ENCODE measurements at regions not wholly inside any gene's neighbourhood (a gene's known extent, or its start where the extent isn't known, plus 50 kb on each side); places are given as distances from the start of the nearest gene placed in this dataset.

DNA sequence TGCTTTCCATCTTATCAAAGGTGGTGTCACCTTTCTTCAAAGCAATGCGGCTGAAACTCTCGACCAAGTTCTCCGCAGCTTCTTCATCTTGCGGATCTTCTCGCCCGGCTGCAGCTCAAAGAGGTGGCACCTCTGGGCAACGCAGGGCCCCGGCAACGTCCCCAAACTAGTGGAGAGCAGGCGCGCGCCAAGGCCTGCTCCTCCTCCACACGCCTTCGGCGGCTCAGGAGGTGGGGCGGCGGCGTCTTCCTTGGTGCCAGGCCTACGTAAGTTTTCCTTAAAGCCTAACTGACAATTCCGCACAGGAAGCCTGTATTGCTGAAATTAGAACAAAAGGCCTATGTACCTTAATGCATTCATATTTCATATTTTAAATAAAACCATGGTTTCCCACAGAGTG, 112.0 kb downstream of the TMX1 start:
- no peaks in the 10 kb centered on the region for H3K36me3 ChIP-seq
- H3K9me3 ChIP-seq, result peaks cover 0 to 2% (median 0%) of the 10 kb centered on the region in 12 donors
- no peak for DNase-seq
- WGBS, 4 donors, result 91 to 94% (median 94%) methylated on average over 20 of the region's 20 CpGs
- H3K4me1 ChIP-seq, result no peaks in the 10 kb centered on the region
- H3K4me3 ChIP-seq, result no peak overlapping the region
- H3K27me3 ChIP-seq, result no peaks in the 10 kb centered on the region
- no peak for ATAC-seq
- no peak overlapping the region for H3K27ac ChIP-seq
- TF ChIP-seq POLR2A (IDR thresholded peaks at IDR 0.05), result no peak
- TF ChIP-seq, protein P1, sequence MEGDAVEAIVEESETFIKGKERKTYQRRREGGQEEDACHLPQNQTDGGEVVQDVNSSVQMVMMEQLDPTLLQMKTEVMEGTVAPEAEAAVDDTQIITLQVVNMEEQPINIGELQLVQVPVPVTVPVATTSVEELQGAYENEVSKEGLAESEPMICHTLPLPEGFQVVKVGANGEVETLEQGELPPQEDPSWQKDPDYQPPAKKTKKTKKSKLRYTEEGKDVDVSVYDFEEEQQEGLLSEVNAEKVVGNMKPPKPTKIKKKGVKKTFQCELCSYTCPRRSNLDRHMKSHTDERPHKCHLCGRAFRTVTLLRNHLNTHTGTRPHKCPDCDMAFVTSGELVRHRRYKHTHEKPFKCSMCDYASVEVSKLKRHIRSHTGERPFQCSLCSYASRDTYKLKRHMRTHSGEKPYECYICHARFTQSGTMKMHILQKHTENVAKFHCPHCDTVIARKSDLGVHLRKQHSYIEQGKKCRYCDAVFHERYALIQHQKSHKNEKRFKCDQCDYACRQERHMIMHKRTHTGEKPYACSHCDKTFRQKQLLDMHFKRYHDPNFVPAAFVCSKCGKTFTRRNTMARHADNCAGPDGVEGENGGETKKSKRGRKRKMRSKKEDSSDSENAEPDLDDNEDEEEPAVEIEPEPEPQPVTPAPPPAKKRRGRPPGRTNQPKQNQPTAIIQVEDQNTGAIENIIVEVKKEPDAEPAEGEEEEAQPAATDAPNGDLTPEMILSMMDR (IDR thresholded peaks at IDR 0.05), result no peak
- intact Hi-C loops (cut with DNase I), result no loop called here

DNA sequence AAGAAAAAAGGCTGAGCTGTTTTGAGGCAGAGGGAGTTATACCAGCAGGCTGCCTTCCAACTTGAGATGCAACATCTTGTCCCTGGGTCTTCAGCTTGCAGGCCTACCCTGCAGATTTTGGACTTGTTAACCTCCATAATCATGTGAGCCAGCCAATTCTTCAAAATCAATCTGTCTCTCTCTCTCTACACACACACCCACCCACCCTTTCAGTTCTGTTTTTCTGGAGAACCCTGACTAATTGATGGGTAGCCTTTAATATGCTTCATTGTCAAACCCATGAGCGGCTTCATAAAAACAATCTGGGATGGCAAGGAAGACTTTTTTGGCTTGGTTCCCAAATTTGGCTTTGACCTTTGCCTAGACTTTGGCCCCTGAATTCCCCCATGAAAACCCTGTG, 113.9 kb downstream of the TMX1 start:
- ATAC-seq (no peak), DNase-seq (no peak)
- TF ChIP-seq POLR2A (IDR thresholded peaks at IDR 0.05), result no peak
- TF ChIP-seq, protein P1 (IDR thresholded peaks at IDR 0.05), result no peak
- Histone ChIP-seq H3K36me3 (no peaks in the 10 kb centered on the region), H3K9me3 (no peaks in the 10 kb centered on the region), H3K4me3 (no peak overlapping the region), H3K4me1 (no peaks in the 10 kb centered on the region), H3K27ac (no peak overlapping the region), H3K27me3 (no peaks in the 10 kb centered on the region)
- intact Hi-C loops (cut with DNase I), result no loop called here
- 96 to 100% (median 98%) methylated on average over 1 of the region's 1 CpG for WGBS, 4 donors

DNA sequence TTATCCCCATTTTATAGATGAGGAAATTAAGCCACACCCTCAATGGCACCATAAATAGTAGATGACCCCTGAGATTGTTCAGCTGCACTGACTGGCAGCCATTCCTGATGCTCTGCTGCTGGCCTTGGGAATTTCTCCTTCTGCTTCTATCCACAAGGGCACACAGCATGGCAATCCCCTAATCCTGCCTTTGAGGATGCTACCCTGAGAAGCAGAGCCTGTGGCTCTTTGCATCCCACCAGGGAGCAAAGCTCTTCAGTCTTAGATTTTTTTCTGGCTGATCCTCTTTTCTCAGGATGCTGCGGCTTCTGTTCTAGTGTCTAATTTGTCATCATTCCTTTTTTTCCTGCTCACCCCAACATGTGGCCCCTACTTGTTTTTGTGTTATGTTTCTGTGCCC, 114.8 kb downstream of the TMX1 start:
- Histone ChIP-seq H3K27ac (no peak overlapping the region), H3K4me1 (no peaks in the 10 kb centered on the region), H3K4me3 (no peak overlapping the region), H3K27me3 (no peaks in the 10 kb centered on the region), H3K9me3 (no peaks in the 10 kb centered on the region), H3K36me3 (no peaks in the 10 kb centered on the region)
- ATAC-seq (no peak), DNase-seq (no peak)
- intact Hi-C loops (cut with DNase I), result no loop called here
- TF ChIP-seq POLR2A (IDR thresholded peaks at IDR 0.05), result no peak
- TF ChIP-seq, protein P1 (IDR thresholded peaks at IDR 0.05), result no peak
- WGBS, 4 donors, result 97 to 100% (median 98%) methylated on average over 1 of the region's 1 CpG

DNA sequence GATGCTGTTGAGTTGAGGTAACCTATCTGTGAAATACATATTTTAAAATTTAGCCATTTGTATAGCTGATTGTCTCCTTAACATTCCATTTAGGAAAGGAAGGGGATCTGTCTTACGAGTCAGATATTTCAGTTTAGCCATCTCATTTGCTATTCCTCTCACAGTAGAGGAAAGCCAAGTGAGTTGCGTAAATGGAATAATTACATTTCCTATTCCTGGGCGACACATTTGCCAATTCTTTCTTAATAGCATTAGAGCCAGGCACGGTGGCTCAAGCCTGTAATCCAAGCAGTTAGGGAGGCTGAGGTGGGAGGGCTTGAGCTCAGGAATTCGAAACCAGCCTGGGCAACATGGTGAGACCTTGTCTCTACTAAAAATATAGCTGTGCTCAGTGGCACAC, 116.3 kb downstream of the TMX1 start:
- H3K27me3 ChIP-seq, result no peaks in the 10 kb centered on the region
- no peak overlapping the region for H3K4me3 ChIP-seq
- H3K9me3 ChIP-seq, result no peaks in the 10 kb centered on the region
- peaks cover 0 to 10% (median 0%) of the 10 kb centered on the region in 12 donors for H3K4me1 ChIP-seq
- no peak overlapping the region for H3K27ac ChIP-seq
- ATAC-seq (no peak), DNase-seq (no peak)
- TF ChIP-seq POLR2A (IDR thresholded peaks at IDR 0.05), result no peak
- TF ChIP-seq, protein P1 (IDR thresholded peaks at IDR 0.05), result no peak
- no peaks in the 10 kb centered on the region for H3K36me3 ChIP-seq
- WGBS, 4 donors, result 76 to 81% (median 79%) methylated on average over 5 of the region's 5 CpGs
- intact Hi-C loops (cut with DNase I), result no loop called here

All from heart left ventricle (tissue), 16 donors.